ENCODE measurements at regions not wholly inside any gene's neighbourhood (a gene's known extent, or its start where the extent isn't known, plus 50 kb on each side); places are given as distances from the start of the nearest gene placed in this dataset.

DNA sequence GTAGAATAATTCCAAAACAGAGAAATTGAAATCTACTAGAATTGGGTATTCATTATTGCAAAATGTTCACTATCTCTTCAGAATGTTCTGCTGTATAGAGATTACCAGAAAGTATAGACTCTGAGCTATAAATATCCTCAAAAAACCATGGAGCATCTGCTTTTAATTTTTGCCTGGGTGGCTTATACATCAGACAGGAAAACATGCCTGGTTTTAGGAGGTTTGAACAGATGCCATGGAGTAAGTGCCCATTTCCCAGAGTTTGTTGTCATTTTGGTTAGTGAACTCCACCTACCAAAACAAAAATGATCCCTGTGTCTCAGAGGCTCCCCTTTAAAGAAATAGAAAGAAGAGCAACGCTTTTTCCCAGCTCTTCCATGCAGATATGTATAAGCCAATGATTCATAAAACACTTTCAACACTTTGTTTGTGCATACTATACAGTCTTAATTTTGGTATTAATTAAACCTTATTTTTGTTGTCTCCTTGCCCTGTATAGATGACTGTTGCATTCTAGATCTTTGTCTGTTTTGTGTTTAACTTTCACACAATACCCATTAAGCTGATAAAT, 68.7 kb downstream of the MEPE start:
- TF ChIP-seq, protein P1, sequence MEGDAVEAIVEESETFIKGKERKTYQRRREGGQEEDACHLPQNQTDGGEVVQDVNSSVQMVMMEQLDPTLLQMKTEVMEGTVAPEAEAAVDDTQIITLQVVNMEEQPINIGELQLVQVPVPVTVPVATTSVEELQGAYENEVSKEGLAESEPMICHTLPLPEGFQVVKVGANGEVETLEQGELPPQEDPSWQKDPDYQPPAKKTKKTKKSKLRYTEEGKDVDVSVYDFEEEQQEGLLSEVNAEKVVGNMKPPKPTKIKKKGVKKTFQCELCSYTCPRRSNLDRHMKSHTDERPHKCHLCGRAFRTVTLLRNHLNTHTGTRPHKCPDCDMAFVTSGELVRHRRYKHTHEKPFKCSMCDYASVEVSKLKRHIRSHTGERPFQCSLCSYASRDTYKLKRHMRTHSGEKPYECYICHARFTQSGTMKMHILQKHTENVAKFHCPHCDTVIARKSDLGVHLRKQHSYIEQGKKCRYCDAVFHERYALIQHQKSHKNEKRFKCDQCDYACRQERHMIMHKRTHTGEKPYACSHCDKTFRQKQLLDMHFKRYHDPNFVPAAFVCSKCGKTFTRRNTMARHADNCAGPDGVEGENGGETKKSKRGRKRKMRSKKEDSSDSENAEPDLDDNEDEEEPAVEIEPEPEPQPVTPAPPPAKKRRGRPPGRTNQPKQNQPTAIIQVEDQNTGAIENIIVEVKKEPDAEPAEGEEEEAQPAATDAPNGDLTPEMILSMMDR (IDR thresholded peaks at IDR 0.05; ENCODE audit: unreplicated experiment in 3 of 3) = no peak
- H3K4me3 Mint-ChIP-seq = no peak overlapping the region
- H3K36me3 Mint-ChIP-seq (ENCODE audit: low read depth) = no peaks in the 10 kb centered on the region
- H3K4me1 Mint-ChIP-seq = no peaks in the 10 kb centered on the region
- no peaks in the 10 kb centered on the region for H3K27me3 Mint-ChIP-seq (ENCODE audit: low read depth)
- H3K9me3 Mint-ChIP-seq = no peaks in the 10 kb centered on the region
- no peak overlapping the region for H3K27ac Mint-ChIP-seq

DNA sequence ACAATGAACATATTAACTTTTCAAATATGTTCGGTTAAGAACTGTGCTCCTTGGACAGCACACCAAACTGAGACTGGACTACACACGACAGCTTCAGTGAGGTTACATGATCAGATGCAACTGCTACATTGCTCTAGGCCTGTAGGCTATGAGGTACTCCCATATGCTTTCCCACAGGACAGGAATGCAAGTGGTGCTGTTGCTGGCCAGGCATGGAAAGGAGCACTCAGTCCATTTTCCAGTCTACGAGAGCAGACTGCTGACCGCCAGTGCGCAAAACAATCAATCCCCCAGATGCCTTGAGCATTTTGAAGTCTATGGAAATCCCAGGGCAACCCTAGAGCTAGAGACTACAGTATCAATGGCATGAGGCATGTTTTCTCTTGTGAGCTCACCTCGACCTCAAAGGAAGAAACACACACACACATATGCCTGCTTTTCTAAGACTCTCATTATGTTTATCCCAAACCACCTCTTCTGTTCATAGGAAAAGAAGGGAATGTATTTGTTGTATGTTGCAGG, 70.8 kb upstream of the SPP1 start:
- H3K27me3 Mint-ChIP-seq (ENCODE audit: low read depth) = no peaks in the 10 kb centered on the region
- no peaks in the 10 kb centered on the region for H3K36me3 Mint-ChIP-seq (ENCODE audit: low read depth)
- no peak overlapping the region for H3K4me3 Mint-ChIP-seq
- H3K27ac Mint-ChIP-seq = no peak overlapping the region
- H3K4me1 Mint-ChIP-seq = no peaks in the 10 kb centered on the region
- no peaks in the 10 kb centered on the region for H3K9me3 Mint-ChIP-seq
- TF ChIP-seq, protein P1 (IDR thresholded peaks at IDR 0.05; ENCODE audit: unreplicated experiment in 3 of 3) = no peak

DNA sequence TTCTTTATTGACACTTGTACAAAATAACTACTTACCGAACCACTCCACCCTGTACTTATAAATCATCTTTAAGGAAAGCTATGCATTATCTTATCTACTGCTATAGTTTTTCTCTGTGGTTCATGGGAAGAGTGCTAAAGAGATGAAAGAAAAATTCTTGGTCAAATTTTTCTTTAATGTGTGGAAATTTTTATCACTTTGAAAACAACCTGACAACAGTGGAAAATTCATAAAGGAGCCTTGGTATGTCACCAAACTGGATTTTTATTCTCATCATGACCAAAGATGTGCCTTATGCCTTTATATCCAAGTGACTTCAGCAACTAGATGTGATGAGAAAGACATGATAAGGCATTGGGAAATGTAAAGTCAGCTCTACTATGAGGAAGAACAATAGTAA, 67.2 kb upstream of the SPP1 start:
- TF ChIP-seq, protein P1 (IDR thresholded peaks at IDR 0.05; ENCODE audit: unreplicated experiment in 3 of 3) = no peak
- Mint-ChIP-seq H3K4me3 (no peak overlapping the region), H3K36me3 (ENCODE audit: low read depth) (no peaks in the 10 kb centered on the region), H3K4me1 (peaks cover 5% of the 10 kb centered on the region), H3K27me3 (ENCODE audit: low read depth) (no peaks in the 10 kb centered on the region), H3K27ac (no peak overlapping the region), H3K9me3 (no peaks in the 10 kb centered on the region)

DNA sequence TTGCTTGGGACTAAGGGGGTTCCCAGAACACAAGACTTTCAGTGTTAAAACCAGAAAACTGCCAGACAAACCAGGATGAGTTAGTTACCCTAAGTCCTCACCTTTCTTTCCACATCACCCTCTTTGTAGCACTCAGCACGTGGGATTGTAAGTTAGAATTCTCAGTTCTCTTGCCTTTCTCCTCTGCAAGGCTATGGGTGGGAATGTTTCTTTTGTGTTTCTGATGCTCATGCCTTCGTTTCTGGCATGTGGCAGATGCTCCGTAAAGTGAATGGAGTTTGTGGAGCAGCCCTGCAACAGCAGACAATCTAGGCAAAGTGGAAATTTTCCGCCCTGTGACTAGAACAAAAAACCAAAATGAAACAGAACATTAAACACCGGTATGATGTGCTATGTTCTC, 64.7 kb upstream of the SPP1 start:
- Mint-ChIP-seq H3K36me3 (ENCODE audit: low read depth) (no peaks in the 10 kb centered on the region), H3K27ac (peak overlapping the region; percentile 27 to 82 (median 64)), H3K4me1 (peaks cover 5% of the 10 kb centered on the region), H3K9me3 (no peaks in the 10 kb centered on the region), H3K27me3 (ENCODE audit: low read depth) (no peaks in the 10 kb centered on the region), H3K4me3 (no peak overlapping the region)
- TF ChIP-seq, protein P1 (IDR thresholded peaks at IDR 0.05; ENCODE audit: unreplicated experiment in 3 of 3) = no peak

DNA sequence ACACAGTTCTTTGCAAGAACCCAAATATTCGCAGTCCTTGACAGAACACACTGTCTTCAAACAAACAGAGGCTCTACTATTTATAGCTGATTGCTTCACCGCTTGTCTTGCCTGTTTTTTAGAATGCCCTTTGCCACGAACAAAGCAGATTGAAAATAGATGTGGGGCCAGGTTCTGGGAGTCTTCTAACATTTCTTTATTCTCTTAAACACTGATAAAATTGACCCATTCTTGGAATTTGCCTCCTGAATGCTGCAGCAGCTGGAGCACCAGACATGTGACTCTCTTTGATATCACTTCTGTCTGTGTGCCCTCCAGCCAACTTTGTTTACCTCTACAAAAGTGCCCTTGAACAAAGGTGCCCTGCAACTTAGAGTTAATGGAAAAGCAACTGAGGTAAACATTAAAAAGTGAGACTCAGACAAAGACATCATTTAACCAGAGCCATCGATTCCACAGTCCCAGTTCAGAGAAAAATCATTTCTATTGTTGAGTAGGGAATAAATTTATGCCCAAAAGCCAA, 64.2 kb upstream of the SPP1 start:
- Mint-ChIP-seq H3K9me3 (no peaks in the 10 kb centered on the region), H3K27me3 (ENCODE audit: low read depth) (no peaks in the 10 kb centered on the region), H3K27ac (peak overlapping the region; percentile 27 to 82 (median 64)), H3K36me3 (ENCODE audit: low read depth) (no peaks in the 10 kb centered on the region), H3K4me1 (peaks cover 5% of the 10 kb centered on the region), H3K4me3 (no peak overlapping the region)
- TF ChIP-seq, protein P1 (IDR thresholded peaks at IDR 0.05; ENCODE audit: unreplicated experiment in 3 of 3) = no peak

All from nephron (organoid).